ENCODE measurements at regions not wholly inside any gene's neighbourhood (a gene's known extent, or its start where the extent isn't known, plus 50 kb on each side); places are given as distances from the start of the nearest gene placed in this dataset.

DNA sequence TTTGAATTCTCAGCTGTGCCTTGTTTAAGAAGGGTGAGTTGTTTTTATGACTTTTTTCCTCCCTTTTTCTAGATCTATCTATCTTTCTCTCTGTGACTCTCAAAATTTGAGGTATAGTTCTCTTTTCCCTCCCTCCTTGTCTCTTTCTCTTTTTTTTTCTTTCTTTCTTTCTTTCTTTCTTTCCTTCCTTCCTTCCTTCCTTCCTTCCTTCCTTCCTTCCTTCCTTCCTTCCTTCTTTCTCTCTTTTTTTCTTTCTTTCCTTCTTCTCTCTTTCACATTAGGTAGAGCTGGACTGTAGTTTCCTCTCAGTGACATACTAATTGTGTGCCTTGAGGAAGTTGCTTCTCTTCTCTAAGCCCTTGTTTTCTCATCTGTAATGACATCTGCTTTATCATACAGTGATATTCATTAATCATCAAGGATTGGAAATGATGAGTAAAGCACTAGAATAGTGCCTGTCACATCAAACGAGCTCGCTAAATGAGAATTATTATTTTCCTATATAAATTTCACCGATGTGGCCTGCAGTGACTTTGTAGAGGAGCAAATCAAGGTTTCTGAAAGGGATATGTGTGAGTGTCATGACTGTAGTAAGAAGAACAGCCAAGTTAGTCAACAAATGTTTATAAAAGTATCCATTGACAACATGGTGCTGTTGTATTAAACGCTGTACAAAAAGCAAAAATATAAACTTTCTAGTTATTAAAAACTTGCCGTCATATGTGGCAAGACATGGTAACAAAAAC lies 78.9 kb upstream of the SLC38A2 start:
- DNase-seq (ENCODE audit: low read depth in 2 of 2), result no peak

DNA sequence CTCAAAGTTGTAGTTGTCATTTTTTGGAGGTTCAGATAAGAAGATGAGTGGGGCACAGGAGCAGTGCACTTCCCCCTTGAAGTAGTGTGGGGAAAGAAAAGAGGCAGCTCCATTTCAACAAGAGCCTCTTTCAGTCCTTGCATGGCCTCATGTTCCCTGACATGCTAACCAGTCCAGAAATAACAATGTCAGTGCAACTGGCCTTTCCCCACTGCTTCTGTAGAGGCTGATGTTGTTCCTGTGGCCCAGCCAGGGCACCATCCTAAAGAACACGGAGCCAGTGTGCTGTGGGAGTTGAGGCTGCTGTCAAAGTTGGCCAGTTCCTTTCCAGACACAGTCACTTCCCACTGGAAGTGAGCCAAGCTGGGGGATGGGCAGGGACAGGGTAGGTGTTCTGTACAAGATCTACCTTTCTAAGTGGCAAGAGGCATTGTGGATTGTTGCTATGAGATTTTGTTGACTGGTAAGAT lies 77.7 kb upstream of the SLC38A2 start:
- DNase-seq (ENCODE audit: low read depth in 2 of 2), result no peak

DNA sequence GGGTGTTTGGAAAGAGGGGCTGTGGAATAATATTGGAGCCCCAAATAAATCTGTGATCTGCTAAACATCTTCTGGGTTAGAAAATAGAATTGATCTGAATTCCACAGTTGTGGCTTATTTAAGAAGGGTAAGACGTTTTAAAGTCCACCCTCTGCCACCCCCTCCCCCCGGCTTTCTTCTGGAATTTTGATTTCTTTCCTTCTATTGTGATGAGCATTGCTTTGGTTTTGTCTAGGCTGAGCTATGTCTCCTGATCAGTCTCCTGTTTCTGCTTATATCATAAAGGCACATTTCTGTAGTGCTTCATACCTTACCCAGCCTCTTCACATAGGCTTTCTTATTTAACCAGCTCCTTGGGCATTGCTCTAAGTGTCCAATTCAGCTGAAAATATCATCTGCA lies 77.3 kb upstream of the SLC38A2 start:
- DNase-seq (ENCODE audit: low read depth in 2 of 2), result no peak

DNA sequence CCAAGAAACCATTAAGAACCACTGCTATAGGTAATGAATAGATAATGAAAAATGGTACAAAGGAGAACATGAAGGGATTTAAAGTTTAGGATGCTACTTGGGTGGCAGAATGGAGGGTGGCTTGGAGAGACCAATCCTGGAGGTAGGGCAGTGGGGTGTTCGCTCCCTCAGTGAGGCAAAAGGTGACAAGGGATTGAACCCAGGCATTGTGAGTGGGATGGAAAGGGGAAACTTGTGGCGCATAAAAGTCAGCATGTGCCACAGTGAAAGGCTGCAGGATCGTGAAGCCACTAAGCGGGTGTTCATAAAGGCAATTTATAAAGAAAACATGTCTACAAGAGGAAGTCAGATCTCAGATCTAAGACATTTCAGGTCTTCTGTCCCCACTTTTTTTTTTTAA lies 76.7 kb upstream of the SLC38A2 start:
- DNase-seq (ENCODE audit: low read depth in 2 of 2), result no peak

DNA sequence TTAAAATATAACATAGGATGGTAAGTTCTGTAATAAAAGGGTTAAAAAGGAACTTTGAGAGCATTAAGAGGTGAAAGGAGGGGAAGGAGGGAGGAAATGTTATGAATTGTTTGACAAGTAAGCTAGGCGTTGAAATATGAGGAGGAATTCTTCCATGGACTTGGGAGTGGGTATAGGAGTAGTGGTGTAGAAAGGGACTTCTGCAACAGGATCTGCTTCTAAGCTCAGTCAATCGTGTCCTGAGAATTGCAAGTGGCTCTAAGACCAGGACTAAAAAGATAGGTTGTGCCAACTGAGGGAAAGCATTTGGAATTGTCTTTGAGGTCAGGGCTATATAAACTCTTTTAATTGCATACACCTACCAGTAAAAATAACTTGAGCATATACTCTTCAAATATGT lies 74.1 kb upstream of the SLC38A2 start:
- no peak for DNase-seq (ENCODE audit: low read depth in 2 of 2)

DNA sequence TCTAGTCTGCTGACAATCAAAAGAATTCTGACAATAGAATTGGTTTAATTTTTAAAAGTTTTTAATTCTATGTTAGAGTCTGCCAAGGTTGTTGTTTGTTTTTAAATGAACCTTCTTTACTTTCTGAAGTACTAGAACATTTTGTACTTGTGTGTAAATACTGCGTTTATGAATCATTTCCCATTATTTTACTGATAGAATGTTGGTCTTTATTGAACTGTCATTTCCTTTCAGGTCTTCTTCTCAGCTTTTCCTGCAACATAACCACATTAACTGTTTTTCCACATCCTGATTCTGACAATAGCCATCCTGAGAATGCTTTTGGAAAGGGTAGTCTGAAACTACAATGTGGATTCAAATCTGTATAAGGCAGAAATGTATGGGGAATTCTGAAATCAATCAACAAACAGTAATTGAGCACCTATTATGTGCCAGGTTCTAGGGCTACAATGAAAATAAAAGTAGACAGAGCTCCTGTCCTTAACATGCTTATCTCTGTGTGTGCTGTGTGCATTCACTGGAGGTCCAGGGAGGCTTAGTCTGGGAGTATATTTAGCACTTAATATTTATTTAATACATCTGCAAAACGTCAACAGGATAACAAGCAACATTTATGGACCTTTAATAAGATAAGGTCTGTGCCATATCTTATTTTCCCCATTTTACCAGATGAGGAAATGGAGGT lies 73.1 kb upstream of the SLC38A2 start:
- no peak for DNase-seq (ENCODE audit: low read depth in 2 of 2)

DNA sequence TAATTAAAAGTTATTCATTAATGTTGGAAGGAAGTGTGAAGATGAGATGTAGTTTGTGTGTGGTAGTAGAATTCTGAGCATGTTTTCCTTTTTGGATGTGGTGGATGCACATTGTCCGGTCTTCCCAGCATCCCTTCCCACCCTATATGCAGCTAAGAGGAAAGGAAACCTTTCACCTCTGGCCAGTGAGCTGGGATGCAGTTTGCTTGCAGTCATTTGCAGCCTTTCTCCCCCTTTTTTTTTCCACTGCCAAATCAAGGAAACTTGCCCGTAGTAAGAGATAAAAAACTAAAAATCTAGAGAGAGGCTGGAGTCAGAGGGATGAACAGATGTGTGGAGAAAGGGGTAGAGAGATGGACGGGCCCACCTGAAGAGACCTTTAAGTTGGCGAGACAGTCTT lies 72.5 kb upstream of the SLC38A2 start:
- no peak for DNase-seq (ENCODE audit: low read depth in 2 of 2)

DNA sequence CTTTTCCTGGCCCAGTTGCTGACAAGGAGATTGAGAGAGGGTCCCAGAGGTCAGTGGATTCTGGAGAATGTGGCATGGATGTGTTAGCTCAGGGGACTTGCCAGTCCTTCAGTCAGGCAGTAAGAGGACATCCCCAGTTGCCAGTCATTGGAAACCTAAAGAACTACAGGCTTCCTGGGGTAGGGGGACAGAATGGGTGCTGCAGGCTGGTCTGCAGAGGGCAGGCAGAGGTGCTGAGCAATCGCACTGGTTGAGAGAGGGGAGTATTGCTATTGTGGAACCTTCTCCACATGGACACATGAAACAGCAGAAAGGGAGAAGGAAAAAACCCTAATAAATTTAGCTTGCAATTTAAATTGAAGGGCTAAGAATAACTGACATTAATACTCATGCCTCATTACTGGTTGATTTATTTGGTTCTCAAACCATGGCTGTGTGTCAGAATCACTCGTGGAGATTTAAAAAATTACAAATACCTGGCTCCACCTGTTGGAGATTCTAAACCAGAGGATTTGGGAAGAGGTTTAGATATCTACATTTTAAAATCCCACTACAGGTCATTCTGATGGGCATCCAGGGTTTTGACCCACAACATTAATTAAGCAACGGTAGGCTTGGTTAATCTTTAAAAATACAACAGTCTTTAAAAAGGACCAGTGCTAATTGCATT lies 71.2 kb upstream of the SLC38A2 start:
- DNase-seq (ENCODE audit: low read depth in 2 of 2), result no peak

DNA sequence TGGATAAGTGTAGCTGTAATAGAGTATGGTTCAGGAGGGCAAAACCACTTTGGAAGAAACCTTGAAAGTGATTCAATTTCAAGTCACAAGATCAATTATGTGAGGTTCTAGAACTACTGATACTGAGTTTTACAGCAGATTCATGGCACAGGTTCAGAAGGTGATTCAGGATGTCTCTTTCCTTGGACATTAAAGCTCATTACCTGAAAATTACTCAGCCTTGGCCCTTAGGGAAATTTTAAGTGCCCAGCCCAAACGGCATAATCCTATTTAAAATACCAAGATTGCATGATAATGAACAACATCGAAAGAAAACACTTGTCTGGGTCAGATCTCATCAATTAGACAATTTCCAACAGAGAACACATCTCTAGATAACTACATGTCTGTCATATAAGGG lies 70.2 kb upstream of the SLC38A2 start:
- no peak for DNase-seq (ENCODE audit: low read depth in 2 of 2)

DNA sequence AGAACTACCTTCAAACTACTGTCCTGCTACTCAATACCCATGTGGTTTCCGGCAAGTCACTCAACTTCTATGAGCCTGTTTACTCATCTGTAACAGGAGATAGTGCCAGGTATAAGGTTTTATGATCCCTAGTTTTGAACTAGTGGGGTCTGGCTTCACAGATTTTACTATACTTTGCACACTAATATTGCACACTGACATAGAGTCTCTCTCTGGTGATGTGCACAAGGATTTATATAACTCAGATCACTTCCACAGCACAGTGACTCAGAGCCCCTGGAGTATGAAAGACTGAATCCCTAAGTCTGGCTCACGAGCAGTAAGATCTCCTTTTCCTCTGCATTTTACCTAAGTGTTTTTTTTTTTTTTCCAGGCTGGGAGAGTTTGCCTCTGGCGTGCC lies 69.7 kb upstream of the SLC38A2 start:
- no peak for DNase-seq (ENCODE audit: low read depth in 2 of 2)

DNA sequence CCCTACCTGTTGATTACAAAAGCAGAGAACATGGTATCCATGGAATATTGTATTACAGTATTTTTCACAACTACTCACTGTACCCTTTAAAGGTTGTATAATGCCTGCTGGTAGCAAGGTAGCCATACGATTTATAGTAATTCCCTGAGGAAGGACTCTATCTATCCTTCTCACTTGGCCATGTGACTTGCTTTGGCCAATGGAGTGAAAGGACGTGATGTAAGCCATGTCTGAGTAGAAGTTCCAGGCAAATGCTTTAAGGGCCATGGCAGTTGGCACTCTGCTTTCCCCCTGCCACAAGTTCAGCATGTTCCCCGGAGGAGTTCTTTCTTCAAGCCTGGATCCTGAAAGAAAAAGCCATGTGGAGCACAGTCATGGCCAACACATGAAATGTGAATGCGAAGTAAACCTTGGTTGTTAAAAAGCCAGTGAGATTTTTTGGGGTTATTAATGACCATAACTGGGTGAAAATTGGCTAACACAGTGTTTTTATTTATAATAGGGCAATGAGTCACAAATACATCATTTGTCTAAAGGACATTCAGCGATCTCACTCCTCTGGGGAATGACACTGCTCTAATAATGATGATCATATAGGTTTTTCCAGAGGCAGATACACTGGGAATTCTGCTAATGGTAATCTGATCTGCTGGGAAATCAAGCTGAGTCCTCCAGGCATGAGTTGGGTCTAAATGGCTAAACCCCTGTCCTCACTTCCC lies 67.4 kb upstream of the SLC38A2 start:
- no peak for DNase-seq (ENCODE audit: low read depth in 2 of 2)

DNA sequence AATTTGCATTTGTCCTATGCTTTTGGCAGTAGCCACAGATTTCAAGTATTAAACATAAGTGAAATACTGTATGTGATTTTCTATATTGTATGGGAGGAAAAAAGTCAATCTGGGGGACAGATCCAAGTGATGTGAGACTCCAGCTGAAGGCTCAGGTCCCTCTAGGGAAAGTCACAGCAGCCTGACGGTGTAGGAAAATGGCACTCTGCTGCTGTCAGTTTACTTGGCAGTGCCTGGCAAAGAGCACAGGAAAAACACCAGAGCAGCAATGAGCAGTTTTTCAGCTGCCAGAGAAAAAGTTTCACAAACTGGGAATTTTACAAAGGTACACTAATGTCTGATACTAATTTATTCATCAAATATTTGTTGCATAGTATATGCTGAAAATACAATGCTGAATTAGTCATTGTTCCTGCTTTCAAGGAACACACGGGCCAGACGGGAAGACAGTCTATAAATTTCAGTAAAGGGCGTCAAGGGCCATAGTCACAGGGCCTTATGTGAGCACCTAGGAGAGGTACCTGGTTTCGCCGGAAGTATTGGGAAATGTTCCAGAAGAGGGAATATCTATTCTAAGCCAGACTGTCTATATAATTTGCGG lies 66.2 kb upstream of the SLC38A2 start:
- no peak for DNase-seq (ENCODE audit: low read depth in 2 of 2)

DNA sequence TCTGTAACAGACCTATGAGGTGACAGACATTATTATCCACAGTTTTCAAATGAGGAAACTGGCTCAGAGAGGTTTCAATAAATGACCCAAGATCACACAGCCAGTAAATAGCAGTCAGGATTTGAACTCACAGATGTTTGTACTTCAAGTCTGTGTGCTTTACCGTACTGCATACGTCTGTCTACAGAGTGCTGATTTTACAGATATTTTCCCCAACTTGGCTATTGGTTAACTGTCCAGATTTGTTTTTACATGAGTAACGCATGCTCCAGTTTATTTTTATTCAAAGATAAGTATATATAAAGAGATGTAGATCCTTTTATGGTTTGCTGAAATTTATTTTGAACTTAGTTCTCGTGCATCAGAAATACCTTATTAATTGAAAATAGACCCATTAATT lies 65.7 kb upstream of the SLC38A2 start:
- DNase-seq (ENCODE audit: low read depth in 2 of 2), result no peak

DNA sequence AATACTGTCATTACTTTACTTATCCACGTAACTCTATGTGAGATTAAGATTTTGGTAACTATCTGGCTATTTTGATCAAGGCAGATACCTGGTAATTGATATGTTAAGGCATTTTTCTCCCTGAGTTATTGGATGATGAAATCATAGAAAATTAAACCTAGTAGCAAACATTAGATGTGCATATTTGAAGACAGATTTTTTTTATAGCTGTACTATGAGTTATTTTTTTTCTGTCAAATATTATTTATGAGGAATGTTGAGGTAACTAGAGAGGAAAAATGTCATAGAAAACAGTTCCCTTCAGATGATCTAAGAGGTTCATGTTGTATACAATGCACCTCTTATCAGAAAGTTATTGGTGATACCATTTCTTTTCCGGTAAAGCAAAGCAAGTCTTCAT lies 64.9 kb upstream of the SLC38A2 start:
- no peak for DNase-seq (ENCODE audit: low read depth in 2 of 2)

DNA sequence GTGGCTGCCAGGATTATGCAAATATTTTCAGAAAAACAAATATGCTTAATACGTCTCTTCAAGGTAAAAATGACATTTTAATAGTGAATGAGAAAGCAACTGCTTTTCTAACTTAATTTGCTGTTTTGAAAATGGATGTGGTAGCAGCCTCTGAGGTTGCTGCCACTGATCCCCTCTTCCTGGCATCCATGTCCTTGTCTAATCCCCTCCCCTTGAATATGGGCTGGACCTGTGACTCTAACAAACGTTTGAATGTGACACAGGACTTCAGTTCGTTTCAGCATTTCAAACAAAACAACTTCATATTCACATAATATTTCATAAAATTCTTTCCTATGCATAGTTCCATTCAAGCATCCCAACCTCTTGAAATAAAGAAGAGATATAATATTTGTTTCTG lies 64.2 kb upstream of the SLC38A2 start:
- DNase-seq (ENCODE audit: low read depth in 2 of 2), result no peak

DNA sequence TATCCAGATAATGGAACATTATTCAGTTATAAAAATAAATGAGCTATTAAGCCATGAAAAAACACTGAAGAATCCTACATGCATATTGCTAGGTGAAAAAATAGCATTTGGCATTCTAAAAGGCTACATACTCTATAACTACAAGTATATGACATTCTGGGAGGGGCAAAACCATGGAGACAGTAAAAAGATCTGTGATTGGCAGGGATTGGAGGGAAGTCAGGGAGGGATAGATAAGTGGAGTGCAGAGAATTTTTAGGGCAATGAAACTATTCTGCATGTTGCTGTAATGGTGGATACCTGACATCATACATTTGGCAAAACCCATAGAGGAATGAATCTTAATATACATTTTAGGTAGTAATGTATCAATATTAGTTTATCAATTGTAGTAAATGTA lies 63.1 kb upstream of the SLC38A2 start:
- DNase-seq (ENCODE audit: low read depth in 2 of 2), result no peak

DNA sequence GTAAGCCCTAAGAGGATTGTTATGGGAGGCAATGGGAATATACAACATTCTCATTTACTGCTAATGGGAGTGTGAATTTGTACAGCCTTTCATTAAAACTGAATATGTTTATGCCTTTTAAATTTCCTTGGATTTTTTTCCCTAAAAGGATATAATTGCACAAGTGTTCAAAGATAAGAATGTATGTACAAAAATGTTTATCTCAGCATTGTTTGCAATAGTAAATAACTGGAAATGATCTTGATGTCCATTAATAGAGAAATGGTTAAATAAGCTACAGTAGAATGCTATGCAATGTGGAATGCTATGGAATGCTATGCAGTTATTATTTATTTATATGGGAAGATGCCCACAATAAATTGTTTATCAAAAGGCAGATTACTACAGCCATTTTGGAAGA lies 62.5 kb upstream of the SLC38A2 start:
- no peak for DNase-seq (ENCODE audit: low read depth in 2 of 2)

DNA sequence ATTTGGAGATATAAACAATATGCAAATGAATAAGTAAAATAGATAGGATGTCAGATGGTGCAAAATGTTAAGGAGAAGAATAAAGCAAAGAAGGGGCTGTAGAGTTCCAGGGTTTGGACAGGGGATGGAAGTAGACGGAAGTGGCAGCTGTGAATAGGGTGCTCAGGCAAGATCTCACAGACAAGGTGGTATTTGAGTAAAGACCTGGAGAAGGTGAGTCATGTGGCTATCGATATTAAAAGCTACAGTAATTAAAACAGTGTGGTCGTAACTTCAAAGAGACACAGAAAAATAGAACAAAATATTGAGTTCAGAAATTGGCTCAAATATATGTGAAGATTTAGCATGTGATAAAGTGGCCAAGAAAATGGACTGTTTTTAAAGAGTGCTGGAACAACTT lies 61.3 kb upstream of the SLC38A2 start:
- no peak for DNase-seq (ENCODE audit: low read depth in 2 of 2)

DNA sequence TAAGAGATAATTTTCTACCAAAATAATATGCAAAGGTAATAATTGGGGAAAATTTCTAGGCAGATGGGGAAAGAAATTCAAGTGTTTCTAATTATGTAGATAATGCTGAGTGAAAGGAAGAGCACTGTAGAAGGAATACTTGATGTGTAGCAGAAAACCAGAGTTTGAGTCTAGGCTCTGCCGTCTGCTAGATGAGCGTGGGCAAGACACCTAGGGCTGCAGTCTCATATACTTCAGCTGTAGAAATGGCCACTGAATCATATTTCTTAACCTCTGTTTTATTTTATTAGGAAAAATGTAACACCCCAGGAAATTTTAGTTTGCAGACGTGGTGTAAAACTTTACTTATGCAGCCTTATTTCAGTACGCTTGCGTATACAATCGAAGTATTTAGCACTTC lies 59.8 kb upstream of the SLC38A2 start:
- no peak for DNase-seq (ENCODE audit: low read depth in 2 of 2)

DNA sequence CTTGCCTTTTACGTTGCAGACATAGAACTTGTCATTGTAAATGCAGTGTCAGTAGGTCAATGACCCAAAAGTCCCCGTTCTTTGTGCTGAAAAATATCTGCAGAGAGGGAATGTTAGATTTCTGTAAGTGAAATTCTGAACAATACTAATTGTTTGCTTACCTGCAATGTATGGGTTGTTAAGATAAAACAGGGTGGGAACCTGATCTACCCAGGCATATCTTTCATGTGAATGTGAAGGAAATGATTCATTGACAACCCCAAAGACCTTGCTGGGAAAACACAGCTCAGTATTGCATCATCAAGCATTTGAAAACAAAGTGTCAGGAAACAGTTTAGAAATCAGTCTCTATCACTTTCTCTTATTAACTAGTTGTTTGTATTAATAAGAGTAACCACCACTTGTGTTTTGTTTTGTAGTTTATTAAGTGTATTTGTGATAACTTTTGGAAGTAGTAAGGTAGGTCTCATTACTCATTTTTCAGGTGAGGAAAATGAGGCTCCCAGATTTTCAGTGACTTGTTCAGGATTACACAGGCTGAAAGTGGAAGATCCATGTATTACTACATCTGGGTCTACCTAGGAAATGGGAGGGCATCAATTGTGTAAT lies 57.9 kb upstream of the SLC38A2 start:
- DNase-seq (ENCODE audit: low read depth in 2 of 2), result peak in 1 of 2 donors; percentile 6
